Astrocyte (in vitro differentiated cells and primary cell): ENCODE measurements at regions not wholly inside any gene's neighbourhood (a gene's known extent, or its start where the extent isn't known, plus 50 kb on each side); places are given as distances from the start of the nearest gene placed in this dataset.

ENCODE experiments used
- DNase-seq: peaks from one replicate; pipeline ENCODE4 v3.0.0-alpha.2; 2010; ENCODE audit warnings: low read depth
- FAIRE-seq: peaks from 2 replicates; lab custom pipeline; 2011; peaks lifted over from hg19 to GRCh38; lab: Jason Lieb, UNC
- H2AFZ ChIP-seq: 2 replicates; pipeline ENCODE4 v1.6.0; 2012; ENCODE audit warnings: low read depth, low read length, inconsistent platforms
- H3K27ac ChIP-seq: 2 replicates; pipeline ENCODE4 v1.5.1; 2011; ENCODE audit warnings: low read depth, low read length, inconsistent platforms
- H3K27me3 ChIP-seq: 2 replicates; pipeline ENCODE4 v1.6.0; 2011; ENCODE audit warnings: low read length, inconsistent platforms; ENCODE audit not compliant: insufficient read depth
- H3K36me3 ChIP-seq: 2 replicates; pipeline ENCODE4 v1.5.1; 2011; ENCODE audit warnings: low read length, inconsistent platforms; ENCODE audit not compliant: insufficient read depth
- H3K4me1 ChIP-seq: 2 replicates; pipeline ENCODE4 v1.5.1; 2011; ENCODE audit warnings: low read length, inconsistent platforms; ENCODE audit not compliant: insufficient read depth
- H3K4me2 ChIP-seq: 2 replicates; pipeline ENCODE4 v1.6.0; 2012; ENCODE audit warnings: low read length, inconsistent platforms
- H3K4me3 ChIP-seq: 2 replicates; pipeline ENCODE4 v1.5.1; 2011; ENCODE audit warnings: low read depth, mild to moderate bottlenecking, low read length, inconsistent platforms; ENCODE audit not compliant: insufficient read depth
- H3K79me2 ChIP-seq: 2 replicates; pipeline ENCODE4 v1.6.0; 2012; ENCODE audit warnings: mild to moderate bottlenecking, low read length, inconsistent platforms; ENCODE audit not compliant: insufficient read depth
- H3K9ac ChIP-seq: 2 replicates; pipeline ENCODE4 v1.6.0; 2012; ENCODE audit warnings: mild to moderate bottlenecking, low read length, inconsistent platforms
- H3K9me3 ChIP-seq: 2 replicates; pipeline ENCODE4 v1.5.1; 2012; ENCODE audit warnings: low read depth, mild to moderate bottlenecking, low read length, inconsistent platforms; ENCODE audit not compliant: insufficient read depth
- H4K20me1 ChIP-seq: 2 replicates; pipeline ENCODE4 v1.6.0; 2012; ENCODE audit warnings: low read length, inconsistent platforms; ENCODE audit not compliant: insufficient read depth
- H3K27ac Mint-ChIP-seq: one replicate; pipeline ENCODE4 v1.8.0; 2021; ENCODE audit warnings: mild to moderate bottlenecking, mixed read lengths; ENCODE audit not compliant: unreplicated experiment
- H3K27me3 Mint-ChIP-seq: one replicate; pipeline ENCODE4 v1.8.0; 2021; ENCODE audit warnings: low read depth, mixed read lengths; ENCODE audit not compliant: unreplicated experiment
- H3K36me3 Mint-ChIP-seq: one replicate; pipeline ENCODE4 v1.8.0; 2021; ENCODE audit warnings: low read depth, mixed read lengths; ENCODE audit not compliant: unreplicated experiment
- H3K4me1 Mint-ChIP-seq: one replicate; pipeline ENCODE4 v1.8.0; 2021; ENCODE audit warnings: low read depth, mixed read lengths; ENCODE audit not compliant: unreplicated experiment
- H3K4me3 Mint-ChIP-seq: one replicate; pipeline ENCODE4 v1.8.0; 2021; ENCODE audit warnings: mild to moderate bottlenecking, moderate library complexity, mixed read lengths; ENCODE audit not compliant: unreplicated experiment
- H3K9me3 Mint-ChIP-seq: one replicate; pipeline ENCODE4 v1.8.0; 2021; ENCODE audit warnings: mild to moderate bottlenecking, mixed read lengths; ENCODE audit not compliant: unreplicated experiment
- EZH2 ChIP-seq: IDR thresholded peaks from 2 replicates; pipeline ENCODE4 v1.6.1; 2012; ENCODE audit warnings: mild to moderate bottlenecking, low read length, inconsistent platforms; ENCODE audit not compliant: insufficient read depth
- TF ChIP-seq, protein P1 (sequence below): IDR thresholded peaks from 2 replicates; pipeline ENCODE4 v1.5.1; 2011; ENCODE audit warnings: low read depth, mild to moderate bottlenecking, inconsistent platforms, low read length, moderate library complexity; ENCODE audit not compliant: insufficient read depth

DNA sequence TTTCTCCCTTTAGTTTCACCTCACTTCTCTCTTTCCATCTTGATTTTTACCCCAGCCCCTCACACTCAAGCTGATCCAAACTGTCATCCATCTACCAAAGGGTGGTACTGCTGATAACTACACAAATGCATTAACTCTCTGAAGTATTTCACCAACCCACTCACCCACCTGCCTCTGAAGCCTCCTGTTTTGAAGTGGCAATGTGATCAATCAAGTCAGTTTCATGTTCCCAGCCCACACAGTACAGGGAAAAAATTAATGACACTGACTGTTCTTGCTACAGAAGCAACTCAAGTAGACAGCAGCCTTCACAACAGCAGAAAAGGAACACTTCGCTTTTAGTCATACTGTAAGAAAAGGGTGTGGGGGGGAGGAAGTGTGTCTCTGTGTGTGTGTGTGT, 183.0 kb upstream of the NOCT start:
- Mint-ChIP-seq H3K27me3 (peaks cover 4% of the 10 kb centered on the region), H3K36me3 (no peaks in the 10 kb centered on the region), H3K4me3 (no peak overlapping the region), H3K4me1 (peaks cover 11% of the 10 kb centered on the region), H3K27ac (no peak overlapping the region), H3K9me3 (no peaks in the 10 kb centered on the region)
- DNase-seq (no peak), FAIRE-seq (no peak)
- no peaks in the 10 kb centered on the region for H4K20me1 ChIP-seq
- H3K4me2 ChIP-seq = no peak overlapping the region
- no peak overlapping the region for H3K4me3 ChIP-seq
- H3K27me3 ChIP-seq = no peaks in the 10 kb centered on the region
- H3K4me1 ChIP-seq = no peaks in the 10 kb centered on the region
- H3K79me2 ChIP-seq = no peaks in the 10 kb centered on the region
- H3K9ac ChIP-seq = no peak overlapping the region
- no peaks in the 10 kb centered on the region for H3K36me3 ChIP-seq
- TF ChIP-seq, protein P1, sequence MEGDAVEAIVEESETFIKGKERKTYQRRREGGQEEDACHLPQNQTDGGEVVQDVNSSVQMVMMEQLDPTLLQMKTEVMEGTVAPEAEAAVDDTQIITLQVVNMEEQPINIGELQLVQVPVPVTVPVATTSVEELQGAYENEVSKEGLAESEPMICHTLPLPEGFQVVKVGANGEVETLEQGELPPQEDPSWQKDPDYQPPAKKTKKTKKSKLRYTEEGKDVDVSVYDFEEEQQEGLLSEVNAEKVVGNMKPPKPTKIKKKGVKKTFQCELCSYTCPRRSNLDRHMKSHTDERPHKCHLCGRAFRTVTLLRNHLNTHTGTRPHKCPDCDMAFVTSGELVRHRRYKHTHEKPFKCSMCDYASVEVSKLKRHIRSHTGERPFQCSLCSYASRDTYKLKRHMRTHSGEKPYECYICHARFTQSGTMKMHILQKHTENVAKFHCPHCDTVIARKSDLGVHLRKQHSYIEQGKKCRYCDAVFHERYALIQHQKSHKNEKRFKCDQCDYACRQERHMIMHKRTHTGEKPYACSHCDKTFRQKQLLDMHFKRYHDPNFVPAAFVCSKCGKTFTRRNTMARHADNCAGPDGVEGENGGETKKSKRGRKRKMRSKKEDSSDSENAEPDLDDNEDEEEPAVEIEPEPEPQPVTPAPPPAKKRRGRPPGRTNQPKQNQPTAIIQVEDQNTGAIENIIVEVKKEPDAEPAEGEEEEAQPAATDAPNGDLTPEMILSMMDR = no peak
- H3K27ac ChIP-seq = no peak overlapping the region
- H3K9me3 ChIP-seq = no peaks in the 10 kb centered on the region
- H2AFZ ChIP-seq = no peak overlapping the region

DNA sequence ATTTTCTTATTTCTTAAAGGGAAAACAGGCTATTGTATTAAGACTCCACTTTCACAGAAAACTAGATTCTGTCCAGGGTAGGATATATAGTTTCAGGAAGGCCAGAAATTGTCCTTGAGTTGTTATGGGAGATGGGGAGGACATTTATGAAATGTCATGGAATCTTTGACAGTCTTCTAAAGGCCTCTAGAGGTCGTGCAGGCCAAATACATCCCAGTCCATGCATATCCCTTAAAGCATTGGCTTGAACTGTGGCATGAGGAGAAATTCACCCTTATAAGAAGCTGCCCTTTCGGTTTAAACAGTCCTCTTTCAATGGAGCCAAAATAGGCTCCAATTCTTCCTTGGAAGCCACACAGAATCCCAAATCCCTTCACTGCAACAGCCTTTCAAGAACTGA, 183.6 kb upstream of the NOCT start:
- no peak overlapping the region for H3K27ac Mint-ChIP-seq
- H3K9ac ChIP-seq = no peak overlapping the region
- no peaks in the 10 kb centered on the region for H3K9me3 Mint-ChIP-seq
- H3K36me3 Mint-ChIP-seq = no peaks in the 10 kb centered on the region
- no peaks in the 10 kb centered on the region for H3K27me3 ChIP-seq
- no peak for FAIRE-seq
- no peak overlapping the region for H3K4me3 ChIP-seq
- DNase-seq = no peak
- no peak overlapping the region for H3K4me3 Mint-ChIP-seq
- H4K20me1 ChIP-seq = no peaks in the 10 kb centered on the region
- H3K36me3 ChIP-seq = no peaks in the 10 kb centered on the region
- H3K27me3 Mint-ChIP-seq = peaks cover 4% of the 10 kb centered on the region
- H3K4me1 Mint-ChIP-seq = peaks cover 11% of the 10 kb centered on the region
- H2AFZ ChIP-seq = no peak overlapping the region
- H3K27ac ChIP-seq = no peak overlapping the region
- TF ChIP-seq, protein P1 = no peak
- no peak for TF ChIP-seq EZH2
- no peak overlapping the region for H3K4me2 ChIP-seq
- no peaks in the 10 kb centered on the region for H3K9me3 ChIP-seq
- no peaks in the 10 kb centered on the region for H3K79me2 ChIP-seq
- no peaks in the 10 kb centered on the region for H3K4me1 ChIP-seq

DNA sequence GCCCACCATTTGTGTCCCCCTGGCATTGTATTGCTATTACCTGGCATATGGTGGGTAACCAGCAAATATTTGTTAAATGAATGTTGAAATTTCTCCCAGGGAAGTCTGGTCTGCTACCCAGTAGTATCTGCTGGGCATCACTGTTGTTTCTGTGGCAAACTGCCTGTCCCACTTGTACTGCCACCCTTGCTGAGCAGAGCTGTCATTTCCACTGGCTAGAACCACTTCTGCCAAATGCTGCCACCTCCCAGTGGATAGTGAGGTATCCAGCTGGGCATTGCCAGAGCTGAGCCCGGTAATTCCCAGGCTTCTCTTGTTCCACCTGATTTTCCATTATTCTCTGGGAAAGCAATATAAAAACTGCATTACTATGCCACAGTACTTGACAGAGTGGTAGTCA, 186.7 kb upstream of the NOCT start:
- no peak overlapping the region for H3K27ac Mint-ChIP-seq
- TF ChIP-seq, protein P1 = no peak
- no peak for TF ChIP-seq EZH2
- peaks cover 9% of the 10 kb centered on the region for H3K4me1 Mint-ChIP-seq

More for the DNA sequence above, 186.7 kb upstream of the NOCT start:
- H3K9me3 ChIP-seq = no peaks in the 10 kb centered on the region
- no peaks in the 10 kb centered on the region for H3K79me2 ChIP-seq
- H3K4me1 ChIP-seq = no peaks in the 10 kb centered on the region
- no peaks in the 10 kb centered on the region for H3K27me3 ChIP-seq
- no peak overlapping the region for H3K4me3 ChIP-seq
- no peak overlapping the region for H3K4me2 ChIP-seq
- FAIRE-seq (no peak), DNase-seq (no peak)
- no peaks in the 10 kb centered on the region for H3K36me3 ChIP-seq
- H3K9me3 Mint-ChIP-seq = no peaks in the 10 kb centered on the region
- H3K27me3 Mint-ChIP-seq = peaks cover 4% of the 10 kb centered on the region
- no peak overlapping the region for H3K27ac ChIP-seq
- no peaks in the 10 kb centered on the region for H3K36me3 Mint-ChIP-seq
- H4K20me1 ChIP-seq = no peaks in the 10 kb centered on the region
- no peak overlapping the region for H2AFZ ChIP-seq
- H3K9ac ChIP-seq = no peak overlapping the region
- H3K4me3 Mint-ChIP-seq = no peak overlapping the region
